NCI-H2227 treated with DMSO at 0.1 percent for 48 hours (cell line): ENCODE measurements at regions not wholly inside any gene's neighbourhood (a gene's known extent, or its start where the extent isn't known, plus 50 kb on each side); places are given as distances from the start of the nearest gene placed in this dataset.

ENCODE experiments used
- DNase-seq: peaks from one replicate; lab custom pipeline; 2025; lab: John Stamatoyannopoulos, UW

DNA sequence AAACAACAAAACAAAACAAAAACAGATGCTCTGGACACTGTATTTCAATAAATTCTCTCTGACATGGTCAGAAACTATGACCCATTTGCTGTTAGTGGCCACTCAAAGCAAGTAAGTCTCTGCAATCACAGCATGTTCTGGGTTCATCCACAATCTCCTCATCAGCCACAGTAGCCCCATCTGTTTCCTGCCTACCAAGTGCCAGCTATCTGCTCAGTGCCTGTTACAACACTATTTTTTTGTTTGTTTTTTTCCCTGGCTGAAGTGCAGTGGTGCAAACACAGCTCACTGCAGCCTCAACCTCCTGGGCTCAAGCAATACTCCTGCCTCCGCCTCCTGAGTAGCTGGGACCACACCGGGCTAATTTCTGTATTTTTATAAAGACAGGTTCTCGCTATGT is 137.9 kb downstream of the SOX9 start:
- no peak for DNase-seq

DNA sequence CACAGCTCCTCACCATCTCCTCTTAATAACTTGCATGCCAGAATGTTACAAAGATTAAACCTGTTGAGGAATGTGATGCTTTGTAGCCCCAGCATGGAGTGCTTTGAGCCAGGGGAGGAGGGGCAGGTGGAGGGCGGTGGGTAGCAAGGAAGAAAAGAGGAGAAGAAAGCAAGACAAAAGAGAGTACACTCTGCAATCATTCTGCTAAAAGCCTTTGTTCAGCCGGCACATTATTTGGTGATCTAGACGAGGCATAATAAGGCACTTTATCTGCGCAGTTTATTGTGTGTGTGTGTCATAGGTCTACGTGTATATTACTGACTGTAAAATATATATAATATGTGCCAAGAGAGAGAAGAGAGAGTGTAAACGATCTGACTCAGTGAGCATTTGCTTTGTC is 139.1 kb downstream of the SOX9 start:
- DNase-seq: peak; percentile 86

DNA sequence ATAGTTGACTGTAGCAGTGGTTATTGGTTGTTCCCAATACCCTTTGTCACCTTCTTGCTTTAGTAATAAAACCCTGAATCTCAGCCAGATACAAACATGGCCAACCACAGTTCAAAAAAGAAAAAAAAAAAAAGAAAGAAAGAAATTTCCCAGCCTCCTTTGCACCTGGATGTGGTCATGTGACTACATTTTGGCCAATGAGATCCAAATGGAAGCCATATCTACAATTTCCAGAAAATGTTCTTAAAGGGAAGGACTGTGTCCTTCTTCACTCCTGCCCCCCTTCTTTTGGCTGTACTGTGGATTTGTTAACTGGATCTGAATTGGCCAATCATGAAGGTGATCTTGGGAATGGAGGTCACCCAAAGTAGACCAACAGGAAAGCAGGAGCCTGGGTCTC is 141.9 kb downstream of the SOX9 start:
- no peak for DNase-seq

DNA sequence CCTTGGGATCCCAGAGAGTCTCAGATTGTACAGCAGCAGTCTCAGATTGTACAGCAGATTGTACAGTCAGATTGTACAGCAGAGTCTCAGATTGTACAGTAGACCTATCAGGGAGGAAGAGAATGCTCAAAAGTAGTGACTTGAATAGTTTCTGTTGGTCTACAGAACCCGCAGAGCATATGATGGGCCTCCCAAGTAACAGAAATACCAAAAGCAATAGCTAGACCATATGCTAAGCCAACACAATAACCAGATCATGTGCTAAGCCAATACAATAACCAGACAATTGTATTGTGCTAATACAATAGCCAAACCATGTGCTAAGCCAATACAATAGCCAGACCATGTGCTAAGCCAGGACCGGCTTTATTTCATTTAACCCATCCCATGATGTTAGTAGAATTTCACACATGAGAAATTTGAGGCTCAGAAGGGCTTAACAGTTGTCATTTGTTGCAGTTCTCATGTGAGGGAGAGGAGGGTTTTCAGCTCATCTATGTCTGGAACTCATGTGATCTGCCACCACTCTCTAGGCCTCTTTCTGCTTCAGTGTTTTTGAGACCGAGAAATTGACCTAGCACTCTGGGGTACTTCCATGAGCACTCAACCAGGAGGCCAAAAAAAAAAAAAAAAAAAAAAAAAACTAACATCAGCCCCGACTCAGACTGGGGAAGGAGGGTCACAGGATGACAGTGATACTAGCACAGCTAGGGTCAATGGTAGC is 144.0 kb downstream of the SOX9 start:
- no peak for DNase-seq

DNA sequence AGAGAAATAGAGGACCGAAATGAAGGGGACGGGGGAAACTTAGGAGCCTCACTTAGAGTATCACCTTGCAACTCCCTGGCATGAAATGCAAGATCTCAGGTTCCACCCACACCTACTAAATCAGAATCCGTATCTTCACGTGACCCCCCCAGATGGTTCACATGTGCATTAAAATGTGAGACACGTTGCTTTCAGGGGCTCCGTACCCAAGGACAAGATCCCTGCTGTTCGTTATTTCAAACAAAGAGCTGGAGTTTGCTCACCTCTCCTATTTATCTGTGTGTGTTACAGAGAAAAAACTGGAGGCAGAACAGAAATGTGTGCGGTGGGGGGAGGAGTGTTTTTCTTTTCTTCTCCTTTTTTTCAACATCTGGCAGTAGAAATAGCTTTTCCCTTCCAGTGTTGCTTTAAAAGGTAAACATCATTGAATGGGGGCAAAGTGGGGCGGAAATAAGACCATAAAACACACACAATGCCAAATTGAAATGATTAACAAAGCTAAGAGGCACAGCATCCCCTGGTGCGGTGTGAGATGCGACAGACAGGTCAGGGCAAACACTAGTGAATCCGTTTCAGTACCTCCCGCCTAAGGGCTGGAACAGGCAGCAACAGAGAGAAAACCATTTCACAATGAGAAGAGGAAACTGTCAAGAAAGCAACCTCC is 145.4 kb downstream of the SOX9 start:
- DNase-seq: peak; percentile 32

DNA sequence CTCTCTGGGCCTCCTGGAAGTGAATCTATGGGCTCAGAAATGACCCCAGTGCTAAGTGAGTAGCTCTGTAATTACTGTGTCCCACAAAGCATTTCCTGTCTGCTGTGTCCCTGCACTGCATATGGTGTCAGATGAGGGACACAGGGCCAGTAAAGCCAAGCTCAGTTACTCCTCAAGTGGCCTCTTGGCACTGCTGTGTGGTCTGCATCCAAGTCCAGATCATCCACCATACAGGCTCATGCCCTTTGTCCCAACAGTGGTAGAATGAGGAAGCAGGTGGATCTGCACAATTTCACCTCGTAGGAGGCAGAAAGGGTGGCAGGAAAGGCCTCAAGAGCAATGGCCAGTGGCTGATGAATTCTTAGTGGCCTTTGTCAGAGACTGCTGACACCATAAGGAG is 146.8 kb downstream of the SOX9 start:
- DNase-seq: no peak

DNA sequence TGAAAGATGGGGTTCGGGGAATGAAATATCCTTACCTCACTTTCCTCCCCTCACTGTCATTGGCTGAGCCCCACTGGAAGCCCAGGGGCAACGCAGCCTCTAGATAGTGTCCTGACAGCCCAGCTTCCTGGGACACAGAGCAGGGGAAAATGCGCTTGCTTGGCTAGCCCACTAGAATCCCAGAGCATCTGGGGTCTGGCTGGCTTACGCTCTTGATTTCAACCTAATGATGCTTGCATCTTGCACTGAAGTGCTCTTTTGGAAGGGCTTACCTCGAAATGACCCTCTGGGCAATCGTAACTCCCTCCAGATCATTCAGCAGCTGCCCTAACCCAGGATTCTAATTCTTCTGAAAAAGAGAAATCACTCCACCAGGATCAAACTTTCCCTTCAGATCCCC is 147.6 kb downstream of the SOX9 start:
- no peak for DNase-seq

DNA sequence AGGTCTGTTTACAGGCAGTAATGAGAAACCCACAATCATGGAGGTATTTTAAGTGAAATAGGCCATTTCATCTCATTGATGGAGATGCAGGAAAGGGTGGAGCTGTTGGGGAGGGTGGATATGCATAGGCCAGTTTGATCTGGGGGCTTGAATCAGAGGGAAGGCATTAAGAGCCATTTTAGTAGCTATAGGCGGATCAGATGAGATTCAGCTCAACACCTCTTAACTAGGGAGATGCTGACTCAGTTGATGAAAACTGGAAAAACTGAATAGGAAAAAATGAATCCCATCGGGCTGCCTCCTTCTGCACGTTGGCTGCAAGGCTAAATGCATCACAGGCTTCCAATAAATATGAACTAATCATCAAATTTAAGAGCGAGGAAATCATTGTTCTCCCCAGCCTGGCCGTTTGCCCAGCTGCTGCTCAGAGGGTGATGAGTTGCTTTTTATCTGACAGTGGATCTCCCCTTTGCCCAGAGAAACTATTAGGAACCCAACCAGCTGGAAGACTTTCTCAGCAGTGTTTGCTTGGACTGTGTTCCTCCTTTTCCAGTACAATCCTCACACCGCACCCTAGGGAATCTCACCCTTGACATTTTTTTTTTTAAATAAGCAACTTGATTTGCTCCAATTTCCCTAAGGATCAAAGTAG is 149.6 kb downstream of the SOX9 start:
- peak; percentile 37 for DNase-seq

DNA sequence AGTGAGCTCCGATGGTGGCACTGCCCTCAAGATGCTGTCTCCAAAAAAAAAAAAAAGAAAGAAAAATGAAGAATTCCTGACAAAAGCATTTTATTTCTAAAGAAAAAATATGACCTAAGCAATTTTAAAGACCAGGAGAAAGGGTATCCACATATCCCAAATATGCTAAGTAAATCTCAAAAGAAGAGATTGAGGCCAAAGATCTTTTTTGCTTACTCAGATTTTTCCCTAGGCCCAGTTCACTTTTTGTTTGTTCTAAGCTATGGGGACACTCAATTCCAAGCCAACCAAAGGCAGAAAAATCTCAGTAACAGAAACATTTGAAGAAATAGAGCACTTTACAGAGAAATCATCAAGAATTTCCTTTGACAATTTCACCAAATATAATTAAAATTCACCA is 150.8 kb downstream of the SOX9 start:
- no peak for DNase-seq

DNA sequence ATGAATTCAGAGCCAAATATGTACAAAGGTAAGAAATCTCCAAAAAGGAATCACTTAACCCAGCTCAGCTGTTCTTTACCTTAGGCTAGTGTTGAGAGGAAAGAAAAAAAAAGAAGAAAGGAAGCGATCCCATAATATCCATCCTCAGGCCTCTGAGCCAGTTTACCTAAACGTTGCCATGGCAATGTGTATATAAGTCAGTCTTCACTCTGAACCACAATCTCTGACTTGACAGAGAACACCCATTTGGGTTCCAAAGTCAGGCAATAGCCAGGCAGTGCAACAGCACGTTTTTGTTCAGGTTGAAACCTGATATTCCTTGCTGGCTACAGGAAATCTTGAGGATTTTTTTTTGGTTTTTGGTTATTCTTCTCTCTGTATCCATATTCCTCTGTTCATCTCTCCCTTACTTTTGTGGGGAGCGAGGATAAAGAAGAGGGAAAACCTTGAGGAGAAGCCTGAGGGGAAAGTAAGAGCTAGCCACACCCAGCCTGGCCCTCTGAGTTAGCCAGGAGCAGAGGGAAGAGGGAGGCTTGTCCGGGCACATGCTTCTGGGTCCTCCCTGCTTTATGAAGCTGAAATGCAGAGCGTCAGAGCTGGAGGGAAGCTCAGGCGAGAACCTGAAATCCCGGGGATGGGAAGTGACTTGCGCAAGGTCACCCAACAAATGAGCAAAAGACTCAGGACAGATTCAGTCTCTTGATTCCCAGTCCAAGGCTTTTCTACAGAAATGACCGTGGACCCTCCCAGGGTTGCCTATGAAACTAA is 152.7 kb downstream of the SOX9 start:
- no peak for DNase-seq

DNA sequence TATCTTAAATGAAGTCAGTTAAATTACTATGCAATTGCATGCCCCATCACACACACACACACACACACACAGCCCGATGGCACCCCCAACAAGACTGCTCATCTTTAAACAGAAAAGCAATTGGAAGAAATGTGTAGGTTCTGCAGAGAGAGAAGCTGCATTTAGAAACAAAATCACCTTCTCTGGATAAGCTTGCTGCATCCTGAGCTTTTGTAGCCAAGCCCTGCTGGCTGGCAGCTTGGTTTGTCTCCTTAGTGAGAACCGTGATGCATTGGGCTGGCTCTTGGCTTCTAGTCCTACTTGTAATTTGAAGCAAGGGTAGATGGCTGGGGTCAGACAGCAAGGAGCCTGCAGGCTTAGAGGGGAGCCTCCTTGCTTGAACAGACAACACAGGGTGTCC is 153.8 kb downstream of the SOX9 start:
- no peak for DNase-seq

DNA sequence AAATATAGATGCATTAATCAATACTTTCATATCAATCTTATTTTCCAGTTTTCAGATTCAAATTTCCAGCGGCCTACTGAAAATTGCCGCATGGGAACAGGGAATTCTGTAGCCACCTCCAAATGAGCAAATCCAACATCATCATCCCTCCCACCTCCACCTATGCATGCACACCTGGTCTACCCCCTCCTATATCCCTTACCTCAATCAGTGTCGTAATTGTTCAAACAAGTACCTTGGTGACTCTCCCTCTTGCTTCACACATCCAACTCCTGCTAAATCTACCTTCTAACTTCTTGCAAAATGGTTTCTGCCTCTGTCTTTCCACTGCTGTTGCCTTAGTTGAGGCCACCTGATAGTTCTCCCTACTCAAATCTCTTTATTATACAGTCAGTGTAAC is 160.1 kb downstream of the SOX9 start:
- no peak for DNase-seq

DNA sequence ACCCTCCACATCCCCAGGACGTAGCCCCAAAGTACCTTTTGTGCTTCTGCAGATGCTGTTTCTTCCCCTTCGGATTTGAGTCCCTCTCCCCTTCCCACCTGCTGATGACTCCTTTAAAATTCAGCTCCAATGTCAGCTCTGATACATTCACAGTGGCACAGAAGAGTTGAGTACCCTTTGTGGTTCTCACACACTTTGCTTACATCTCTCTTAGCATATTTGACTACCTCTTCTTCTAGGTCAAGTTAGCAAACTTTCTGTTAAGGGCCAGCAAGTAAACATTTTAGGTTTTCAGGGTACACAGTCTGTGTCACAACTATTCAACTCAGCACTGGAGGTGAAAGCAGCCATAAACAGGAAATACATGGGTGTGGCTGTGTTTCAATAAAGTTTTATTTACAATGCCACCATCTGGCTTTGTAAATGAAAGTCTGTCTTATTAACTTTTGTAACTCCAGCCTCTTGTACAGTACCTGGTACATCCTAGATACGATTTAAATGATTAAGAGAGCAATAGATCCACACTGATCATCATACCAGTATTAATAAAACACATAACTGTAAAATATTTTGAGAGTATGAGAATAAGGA is 161.7 kb downstream of the SOX9 start:
- DNase-seq: no peak

DNA sequence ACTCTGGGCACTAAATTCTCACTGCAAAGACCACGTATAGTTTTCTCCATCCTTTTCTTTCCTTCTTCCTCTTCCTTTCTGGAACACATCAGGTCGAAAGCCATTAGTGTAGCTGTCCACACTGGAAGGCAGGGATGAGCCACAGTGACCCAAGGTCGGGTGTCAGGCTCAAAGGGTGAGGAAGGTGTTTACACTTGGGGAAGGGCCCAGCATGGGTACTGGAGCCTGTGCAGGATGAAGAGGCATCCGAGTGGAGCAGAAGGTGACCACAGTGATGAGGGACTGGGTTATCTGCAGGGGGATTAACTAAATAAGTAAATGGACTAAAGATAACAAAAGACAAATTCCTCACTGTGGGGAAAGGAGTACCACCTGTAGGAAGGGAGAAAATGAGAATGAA is 164.0 kb downstream of the SOX9 start:
- no peak for DNase-seq

DNA sequence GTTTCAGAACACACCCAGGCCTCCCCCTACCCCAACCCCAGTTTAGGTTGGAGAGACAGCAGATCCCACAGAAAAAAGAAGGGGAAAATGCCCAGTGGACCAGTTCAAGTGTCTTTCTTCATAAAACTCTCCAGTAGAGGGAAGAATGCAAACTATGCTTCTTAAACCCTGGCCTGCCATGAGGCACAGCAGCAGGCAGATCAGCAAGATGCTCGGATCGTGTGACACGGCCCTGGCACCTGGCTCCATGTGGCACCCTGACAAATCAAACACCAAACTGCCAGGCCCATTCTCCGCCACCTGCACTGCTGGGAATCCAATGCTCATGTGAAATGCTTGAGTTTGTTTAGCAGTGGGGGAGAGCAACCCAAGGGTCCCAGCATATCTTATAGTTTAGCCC is 166.8 kb downstream of the SOX9 start:
- DNase-seq: no peak

DNA sequence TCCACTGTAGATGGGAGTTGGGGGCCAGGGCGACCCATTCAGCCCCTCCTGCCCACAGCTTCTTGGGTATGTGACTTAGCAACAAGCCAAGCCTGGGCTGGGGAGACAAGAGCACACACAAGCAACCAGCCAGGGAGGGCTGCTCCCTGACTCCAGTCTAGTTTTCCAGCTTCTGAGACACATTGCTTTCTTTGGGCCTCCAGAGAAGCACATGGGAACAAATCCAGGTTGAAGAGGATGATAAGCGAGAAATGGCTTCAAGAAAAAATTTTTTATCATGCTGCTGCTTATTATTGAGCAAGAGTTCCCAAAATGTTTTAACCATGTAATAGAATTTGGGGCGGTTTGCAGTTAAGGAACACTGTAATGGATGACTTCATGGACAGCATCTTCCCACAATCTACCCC is 173.7 kb downstream of the SOX9 start:
- no peak for DNase-seq

DNA sequence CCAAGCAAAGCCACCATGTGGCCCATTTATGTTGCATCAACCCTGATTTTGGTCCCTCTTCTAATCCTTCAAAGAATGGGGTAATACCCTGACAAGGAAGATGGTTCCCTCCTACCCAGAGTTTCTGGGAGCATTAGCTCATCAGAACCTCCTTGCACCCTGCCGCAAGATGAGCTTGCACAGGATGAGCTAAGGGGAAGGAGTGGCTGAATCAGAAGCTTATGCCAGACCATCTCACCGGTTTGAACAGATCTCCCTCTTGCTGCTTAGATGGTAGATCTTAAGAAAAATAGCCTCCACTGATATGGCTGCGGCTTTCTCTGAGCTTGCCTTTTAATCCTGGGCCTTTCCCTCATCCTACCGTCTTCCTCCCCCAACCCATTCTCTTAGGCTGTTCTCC is 175.1 kb downstream of the SOX9 start:
- no peak for DNase-seq

DNA sequence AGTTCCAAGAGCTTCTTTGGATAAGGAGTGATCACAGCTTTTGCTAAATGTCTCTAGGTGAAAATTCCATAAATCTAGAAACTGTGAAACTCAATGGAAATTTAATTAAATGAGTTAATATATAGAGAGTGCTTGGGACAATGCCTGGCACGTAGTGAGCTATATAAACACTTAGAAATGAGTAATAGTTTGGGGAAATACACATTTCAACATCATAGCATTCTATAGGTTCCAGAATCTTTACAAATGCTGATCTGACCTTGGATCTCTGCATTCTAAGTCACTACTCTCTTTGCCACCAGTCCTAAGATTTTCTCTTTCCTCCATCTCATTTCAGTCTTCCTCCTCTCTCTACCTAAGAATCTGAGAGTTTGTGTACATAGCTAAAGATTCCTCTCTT is 175.6 kb downstream of the SOX9 start:
- no peak for DNase-seq

DNA sequence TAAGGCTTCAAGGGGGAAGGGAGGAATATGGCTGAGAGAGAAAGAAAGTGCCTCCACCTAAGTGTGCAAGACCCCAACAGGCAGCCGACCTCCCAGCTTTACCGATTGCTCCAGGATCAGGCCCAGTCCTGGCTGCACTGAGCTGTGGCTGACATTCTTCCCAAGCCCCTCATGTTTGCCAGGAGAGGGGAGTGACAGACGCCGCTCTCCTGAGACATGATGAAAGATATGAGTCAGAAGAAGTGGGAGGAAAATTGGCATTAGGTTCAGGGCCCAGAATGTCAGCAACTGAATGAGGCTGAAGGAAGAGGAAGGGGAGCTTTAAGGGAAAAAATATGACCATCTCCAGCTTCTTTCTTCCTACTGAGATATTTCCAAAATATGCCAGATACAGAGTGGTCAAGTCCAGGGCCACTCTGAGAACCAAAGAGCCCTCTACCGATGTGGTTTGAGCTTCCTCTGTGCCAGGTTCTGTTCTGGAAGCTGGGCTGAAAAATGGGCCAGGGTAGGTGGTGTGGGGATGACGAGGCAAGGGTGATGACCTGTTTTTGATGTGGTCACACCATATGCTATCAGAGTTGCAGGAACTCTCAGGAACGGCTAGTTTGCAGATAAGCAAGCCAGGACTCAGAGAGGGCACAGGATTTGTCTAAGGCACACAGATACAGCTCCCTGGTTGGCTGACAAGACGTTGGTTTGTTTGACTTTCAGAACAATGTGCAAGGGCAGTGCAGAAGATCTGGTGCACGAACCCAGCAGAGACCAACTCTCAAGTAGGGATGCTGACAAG is 176.7 kb downstream of the SOX9 start:
- DNase-seq: no peak

DNA sequence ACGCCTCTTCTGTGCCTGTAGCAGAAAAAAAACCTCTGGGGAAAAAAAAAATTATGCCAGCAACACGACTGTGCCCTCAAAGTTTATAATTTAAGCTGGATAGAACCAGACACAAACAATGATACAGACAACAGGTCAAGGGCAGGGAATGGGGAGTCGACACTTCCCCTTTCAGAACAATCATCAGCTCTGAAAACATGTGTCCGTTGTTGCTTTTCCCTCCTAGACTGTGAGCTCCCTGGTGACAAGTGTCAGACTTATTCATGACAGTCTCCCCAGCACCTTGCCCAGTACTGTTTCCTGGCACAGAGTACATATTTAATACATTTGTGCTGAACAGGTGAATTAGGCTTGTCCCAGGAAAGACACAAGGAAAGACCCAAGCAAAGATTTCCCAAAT is 178.3 kb downstream of the SOX9 start:
- no peak for DNase-seq

DNA sequence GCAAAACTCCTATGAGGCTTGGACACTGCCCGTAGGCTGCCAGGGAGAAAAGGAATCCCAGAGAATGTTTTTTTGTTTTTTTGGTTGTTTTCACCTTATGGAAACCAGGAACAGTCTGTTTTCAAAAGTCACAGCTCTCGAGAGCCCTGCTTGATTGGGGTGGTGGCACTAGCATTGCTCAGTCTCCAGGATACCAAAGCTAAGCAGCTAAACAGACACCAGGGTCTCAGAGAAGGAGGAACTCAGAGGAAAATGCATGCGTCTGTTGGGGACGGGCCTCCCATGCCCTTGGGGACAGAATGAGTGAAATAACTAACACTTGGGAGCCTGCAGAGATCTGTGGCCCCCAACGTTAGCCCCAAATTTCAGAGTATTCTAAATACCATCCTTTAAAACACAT is 178.8 kb downstream of the SOX9 start:
- no peak for DNase-seq

DNA sequence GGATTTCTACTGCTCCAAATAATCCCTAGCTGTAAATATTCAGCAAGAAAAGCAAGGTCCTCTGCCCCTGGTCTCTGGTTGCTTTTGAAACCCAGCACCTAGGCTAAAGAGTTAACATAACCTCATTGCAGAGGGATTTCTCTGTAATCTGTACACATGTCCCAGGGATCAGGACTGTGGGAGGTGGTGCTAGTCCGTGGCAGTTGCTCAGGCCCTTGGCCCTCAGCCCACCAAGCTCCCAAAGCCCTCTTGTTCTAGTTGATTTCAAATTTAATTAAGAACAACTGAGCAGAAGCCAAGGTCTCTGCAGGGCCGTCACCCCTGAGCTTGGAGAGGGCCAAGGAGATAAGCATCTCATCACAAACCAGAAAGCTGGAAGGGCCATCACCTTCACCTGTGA is 181.1 kb downstream of the SOX9 start:
- DNase-seq: no peak
